HCT116 (cell line): ENCODE measurements at regions not wholly inside any gene's neighbourhood (a gene's known extent, or its start where the extent isn't known, plus 50 kb on each side); places are given as distances from the start of the nearest gene placed in this dataset.

Experiments
- ATAC-seq: fragments of 200-7000 bp; cut with Tn5 transposase; 2 replicates; pipeline ENCODE4 v1.9.1; 2020; ENCODE audit warnings: mild to moderate bottlenecking, moderate library complexity
- BruUV-seq: library from RNA; stranded (reverse); fragments of 400-500 nt; replicated peaks from 2 replicates; lab custom pipeline; 2021; lab: Mats Ljungman, UMichigan
- CTCF ChIA-PET: fragments of 300-600 bp; sonication (Branson Sonifier 250); formaldehyde crosslinking; loops from one replicate; lab custom pipeline; 2021; ENCODE audit warnings: antibody characterized with exemption; lab: Charles Lee
- POLR2A ChIA-PET: fragments of 300-600, 350-600 bp; sonication (Branson Sonifier 250); formaldehyde crosslinking; loops from one replicate; lab custom pipeline; 2021; ENCODE audit warnings: antibody characterized with exemption; lab: Charles Lee
- RAD21 ChIA-PET, 2 experiments: fragments of 300-600 bp; sonication (Branson Sonifier 250); formaldehyde crosslinking; loops; one replicate each; lab custom pipeline; 2023; ENCODE audit warnings: low total read pairs in 2 of 2; ENCODE audit not compliant: uncharacterized antibody in 2 of 2, unreplicated experiment in 2 of 2, low non-redundant PET in 1 of 2; lab: Charles Lee
- DNase-seq: peaks from one replicate; pipeline ENCODE4 v3.0.0-alpha.2; 2010; ENCODE audit warnings: low read depth, low spot score
- H2AFZ ChIP-seq: fragments of 200-600 bp; shearing (Covaris generic), sonication (generic); 2 replicates; pipeline ENCODE4 v1.6.1; 2017; ENCODE audit warnings: low read depth, mixed run types, mixed read lengths, antibody characterized with exemption, low read length; ENCODE audit not compliant: poor library complexity, severe bottlenecking
- H3K27ac ChIP-seq: 2 replicates; pipeline ENCODE4 v1.5.1; 2012; ENCODE audit warnings: low read depth, low read length
- H3K27me3 ChIP-seq: fragments of 200-600 bp; sonication (generic); 2 replicates; pipeline ENCODE4 v1.6.1; 2016; ENCODE audit warnings: mixed run types, low read length, mixed read lengths; ENCODE audit not compliant: insufficient read depth
- H3K36me3 ChIP-seq, 2 experiments: fragments of 200-500 bp in 1 of 2; fragments of 200-600 bp in 1 of 2; sonication (Bioruptor generic) in 1 of 2; sonication (generic) in 1 of 2; 2 replicates each; pipeline versions ENCODE4 v1.5.1 to v1.6.1; 2014 to 2016; ENCODE audit warnings: low read length in 2 of 2, inconsistent platforms in 1 of 2, mixed read lengths in 1 of 2, mixed run types in 1 of 2; ENCODE audit not compliant: insufficient read depth in 2 of 2, control insufficient read depth in 1 of 2
- H3K4me1 ChIP-seq, 2 experiments: fragments of 200-600 bp in 1 of 2; sonication (generic) in 1 of 2; 2 replicates each; pipeline versions ENCODE4 v1.5.1 to v1.6.1; 2012 to 2017; ENCODE audit warnings: low read length in 2 of 2, inconsistent platforms in 1 of 2, mild to moderate bottlenecking in 1 of 2, mixed read lengths in 1 of 2, mixed run types in 1 of 2, moderate library complexity in 1 of 2; ENCODE audit not compliant: insufficient read depth in 2 of 2, control insufficient read depth in 1 of 2
- H3K4me2 ChIP-seq: fragments of 200-600 bp; sonication (generic); 2 replicates; pipeline ENCODE4 v1.6.1; 2017; ENCODE audit warnings: mixed run types, low read length, mixed read lengths
- H3K4me3 ChIP-seq, 2 experiments: fragments of 200-600 bp in 1 of 2; sonication (generic) in 1 of 2; replicated peaks in 1 of 2; 2 replicates each; pipeline ENCODE4 v1.5.1; 2011 to 2016; ENCODE audit warnings: low read length in 2 of 2, control low read depth in 1 of 2, low read depth in 1 of 2, mild to moderate bottlenecking in 1 of 2, mixed read lengths in 1 of 2, mixed run types in 1 of 2
- H3K79me2 ChIP-seq: fragments of 200-600 bp; sonication (generic); 2 replicates; pipeline ENCODE4 v1.6.1; 2017; ENCODE audit warnings: mild to moderate bottlenecking, mixed run types, low read length, moderate library complexity, mixed read lengths; ENCODE audit not compliant: insufficient read depth
- H3K9ac ChIP-seq: fragments of 200-600 bp; sonication (generic); 2 replicates; pipeline ENCODE4 v1.6.1; 2016; ENCODE audit warnings: low read length, mixed read lengths
- H3K9me2 ChIP-seq: fragments of 200-600 bp; sonication (generic), shearing (Covaris generic); 2 replicates; pipeline ENCODE4 v1.6.1; 2017; ENCODE audit warnings: mixed run types, mild to moderate bottlenecking, moderate library complexity; ENCODE audit not compliant: insufficient read depth
- H3K9me3 ChIP-seq, 2 experiments: fragments of 200-500 bp in 1 of 2; fragments of 200-600 bp in 1 of 2; sonication (Bioruptor generic) in 1 of 2; sonication (generic) in 1 of 2; 2 replicates each; pipeline ENCODE4 v1.6.1; 2014 to 2017; ENCODE audit warnings: low read length in 2 of 2, mixed read lengths in 2 of 2, inconsistent platforms in 1 of 2, low read depth in 1 of 2, mild to moderate bottlenecking in 1 of 2, mixed run types in 1 of 2, moderate library complexity in 1 of 2; ENCODE audit not compliant: control insufficient read depth in 1 of 2, insufficient read depth in 1 of 2
- H4K20me1 ChIP-seq: fragments of 200-600 bp; sonication (generic), shearing (Covaris generic); 2 replicates; pipeline ENCODE4 v1.6.1; 2017; ENCODE audit warnings: mixed run types, mild to moderate bottlenecking, moderate library complexity; ENCODE audit not compliant: insufficient read depth
- CBX3 ChIP-seq: IDR thresholded peaks from 2 replicates; pipeline ENCODE4 v1.6.1; 2012; ENCODE audit warnings: low read depth
- CEBPB ChIP-seq: IDR thresholded peaks from 2 replicates; pipeline ENCODE4 v1.6.1; 2012; ENCODE audit warnings: low read depth
- ELF1 ChIP-seq: IDR thresholded peaks from 2 replicates; pipeline ENCODE4 v1.6.1; 2012; ENCODE audit warnings: low read depth, borderline replicate concordance
- EZH2 ChIP-seq: fragments of 200-600 bp; sonication (generic); IDR thresholded peaks from 2 replicates; pipeline ENCODE4 v1.6.1; 2017; ENCODE audit warnings: antibody characterized with exemption, mixed run types
- EZH2phosphoT487 ChIP-seq: fragments of 200-600 bp; IDR thresholded peaks from 2 replicates; pipeline ENCODE4 v1.6.1; 2018; ENCODE audit warnings: antibody characterized with exemption, borderline replicate concordance
- FOSL1 ChIP-seq: IDR thresholded peaks from 2 replicates; pipeline ENCODE4 v1.6.1; 2012; ENCODE audit warnings: low read depth
- JUND ChIP-seq: IDR thresholded peaks from 2 replicates; pipeline ENCODE4 v1.6.1; 2012
- POLR2A ChIP-seq: IDR thresholded peaks from 2 replicates; pipeline ENCODE4 v1.7.0; 2011; ENCODE audit warnings: borderline replicate concordance; ENCODE audit not compliant: insufficient read depth, insufficient read length; ENCODE audit errors: extremely low read depth
- RAD21 ChIP-seq: IDR thresholded peaks from 2 replicates; pipeline ENCODE4 v1.6.1; 2012; ENCODE audit warnings: low read depth, mild to moderate bottlenecking
- SP1 ChIP-seq: IDR thresholded peaks from 2 replicates; pipeline ENCODE4 v1.6.1; 2012; ENCODE audit warnings: low read depth
- SRF ChIP-seq: IDR thresholded peaks from 2 replicates; pipeline ENCODE4 v1.6.1; 2012; ENCODE audit warnings: low read depth
- TCF7L2 ChIP-seq: IDR thresholded peaks from 2 replicates; pipeline ENCODE4 v1.7.0; 2011; ENCODE audit warnings: borderline replicate concordance, inconsistent platforms; ENCODE audit not compliant: insufficient read depth, insufficient read length; ENCODE audit errors: extremely low read depth
- YY1 ChIP-seq: IDR thresholded peaks from 2 replicates; pipeline ENCODE4 v1.6.1; 2011; ENCODE audit warnings: low read length, low read depth, moderate library complexity, mild to moderate bottlenecking; ENCODE audit not compliant: insufficient replicate concordance; ENCODE audit errors: extremely low read depth
- ZFX ChIP-seq: fragments of 450-650 bp; IDR thresholded peaks from 2 replicates; pipeline ENCODE4 v1.6.1; 2017
- ZNF274 ChIP-seq: fragments of 200-500 bp; sonication (Bioruptor generic); IDR thresholded peaks from 2 replicates; pipeline ENCODE4 v1.6.1; 2014; ENCODE audit warnings: mild to moderate bottlenecking, low read depth, low read length, inconsistent platforms
- intact Hi-C: fragments of 100-400 bp; cut with micrococcal nuclease; formaldehyde crosslinking; loops from 2 replicates; pipeline ENCODE4 v1.10.0; 2022
- TF ChIP-seq, protein P1 (sequence below): IDR thresholded peaks from 2 replicates; pipeline ENCODE4 v1.6.1; 2012
- TF ChIP-seq, protein P2 (sequence below): IDR thresholded peaks from 2 replicates; pipeline ENCODE4 v1.6.1; 2012
- TF ChIP-seq, protein P3 (sequence below): IDR thresholded peaks from 2 replicates; pipeline ENCODE4 v1.6.1; 2012; ENCODE audit warnings: low read depth

DNA sequence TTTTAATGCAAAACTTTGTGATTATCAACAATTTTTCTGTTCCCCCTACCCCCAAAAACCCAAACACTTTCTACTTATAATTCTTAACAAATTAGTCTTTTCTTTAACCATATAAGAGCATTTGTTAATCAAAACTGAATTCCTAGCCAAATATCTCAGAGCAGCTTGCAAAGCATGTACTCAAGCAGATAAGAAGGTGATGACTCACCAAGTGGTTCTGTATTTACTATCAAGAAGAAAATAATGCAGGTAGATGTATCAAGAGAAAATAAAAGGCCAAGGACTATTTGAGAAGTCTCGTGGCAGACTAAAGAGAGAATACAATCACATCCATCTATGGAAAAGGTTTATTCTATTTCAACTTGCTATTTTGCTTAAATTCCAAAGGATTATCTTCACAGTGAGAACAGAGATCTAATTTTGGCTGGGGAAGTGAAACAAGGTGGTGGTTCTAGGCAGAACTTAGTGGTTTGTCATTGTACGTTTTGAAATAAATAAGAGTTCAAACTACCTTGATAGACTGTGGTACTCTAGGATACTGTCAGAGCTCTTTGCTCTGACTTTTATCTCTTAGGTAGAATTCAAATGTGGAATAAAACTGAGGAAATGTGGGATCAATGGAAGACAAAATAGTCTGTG, 94.7 kb upstream of the NRIP1 start:
- BruUV-seq: no TSS peak
- intact Hi-C loops: no loop called here
- no peak overlapping the region for H3K9ac ChIP-seq
- H3K27me3 ChIP-seq: no peaks in the 10 kb centered on the region
- TF ChIP-seq ZNF274: no peak
- TF ChIP-seq SP1: no peak
- TF ChIP-seq POLR2A: no peak
- no peak for TF ChIP-seq CBX3
- TF ChIP-seq, protein P1, sequence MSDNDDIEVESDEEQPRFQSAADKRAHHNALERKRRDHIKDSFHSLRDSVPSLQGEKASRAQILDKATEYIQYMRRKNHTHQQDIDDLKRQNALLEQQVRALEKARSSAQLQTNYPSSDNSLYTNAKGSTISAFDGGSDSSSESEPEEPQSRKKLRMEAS: no peak
- no peak for TF ChIP-seq EZH2phosphoT487
- no peak for TF ChIP-seq ZFX
- no peak for TF ChIP-seq ELF1
- no peak for TF ChIP-seq EZH2
- no peak for TF ChIP-seq FOSL1
- ChIA-PET POLR2A (no interaction called here), CTCF (no interaction called here), RAD21 (no interaction called here)
- H3K9me2 ChIP-seq: no peaks in the 10 kb centered on the region
- H3K27ac ChIP-seq: no peak overlapping the region
- H2AFZ ChIP-seq: no peak overlapping the region
- H3K9me3 ChIP-seq: no peaks in the 10 kb centered on the region; a peak in 1 of 4 replicates
- no peaks in the 10 kb centered on the region for H3K79me2 ChIP-seq
- no peak overlapping the region for H3K4me2 ChIP-seq
- no peaks in the 10 kb centered on the region for H4K20me1 ChIP-seq
- H3K4me3 ChIP-seq: no peak overlapping the region
- DNase-seq (no peak), ATAC-seq (no peak)
- H3K36me3 ChIP-seq: no peaks in the 10 kb centered on the region
- peaks cover 2 to 4% of the 10 kb centered on the region in 2 experiments; a peak in 2 of 4 replicates for H3K4me1 ChIP-seq

DNA sequence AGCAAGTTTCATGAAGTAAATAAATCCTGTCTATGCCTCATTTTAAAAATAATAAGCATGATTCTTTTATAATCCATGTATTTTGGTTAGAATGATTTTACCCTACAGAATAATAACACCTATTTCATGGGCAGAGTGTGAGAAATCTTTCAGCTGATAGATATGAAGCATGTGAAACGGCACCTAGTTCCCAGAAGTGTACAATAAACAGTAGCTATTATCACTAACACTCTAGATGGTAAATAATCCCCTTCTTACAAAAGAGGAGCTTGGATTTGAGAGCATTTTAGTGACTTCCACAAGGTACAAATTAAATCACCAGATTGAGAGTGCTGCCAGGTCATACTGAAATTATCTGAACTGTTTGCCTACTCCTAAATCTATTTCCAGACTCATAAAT, 95.3 kb upstream of the NRIP1 start:
- no peak overlapping the region for H3K27ac ChIP-seq
- H3K79me2 ChIP-seq: no peaks in the 10 kb centered on the region
- DNase-seq: no peak
- no peaks in the 10 kb centered on the region for H3K27me3 ChIP-seq
- ChIA-PET RAD21 (no interaction called here), CTCF (no interaction called here), POLR2A (no interaction called here)
- ATAC-seq: no peak
- no peaks in the 10 kb centered on the region for H3K9me2 ChIP-seq
- no peak overlapping the region for H3K9ac ChIP-seq
- H3K36me3 ChIP-seq: no peaks in the 10 kb centered on the region
- BruUV-seq: no TSS peak
- H2AFZ ChIP-seq: no peak overlapping the region
- no peak overlapping the region for H3K4me2 ChIP-seq
- H3K4me1 ChIP-seq: peaks cover 2 to 8% of the 10 kb centered on the region in 2 experiments; a peak in 2 of 4 replicates
- intact Hi-C loops: no loop called here
- no peak overlapping the region for H3K4me3 ChIP-seq
- H3K9me3 ChIP-seq: no peaks in the 10 kb centered on the region; a peak in 1 of 4 replicates
- no peaks in the 10 kb centered on the region for H4K20me1 ChIP-seq
- TF ChIP-seq CEBPB: no peak
- no peak for TF ChIP-seq EZH2phosphoT487
- TF ChIP-seq JUND: no peak
- no peak for TF ChIP-seq ZNF274
- no peak for TF ChIP-seq ZFX
- TF ChIP-seq ELF1: no peak
- TF ChIP-seq, protein P1: no peak
- no peak for TF ChIP-seq POLR2A
- TF ChIP-seq, protein P2, sequence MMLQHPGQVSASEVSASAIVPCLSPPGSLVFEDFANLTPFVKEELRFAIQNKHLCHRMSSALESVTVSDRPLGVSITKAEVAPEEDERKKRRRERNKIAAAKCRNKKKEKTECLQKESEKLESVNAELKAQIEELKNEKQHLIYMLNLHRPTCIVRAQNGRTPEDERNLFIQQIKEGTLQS: no peak
- no peak for TF ChIP-seq SP1
- no peak for TF ChIP-seq TCF7L2
- TF ChIP-seq, protein P3, sequence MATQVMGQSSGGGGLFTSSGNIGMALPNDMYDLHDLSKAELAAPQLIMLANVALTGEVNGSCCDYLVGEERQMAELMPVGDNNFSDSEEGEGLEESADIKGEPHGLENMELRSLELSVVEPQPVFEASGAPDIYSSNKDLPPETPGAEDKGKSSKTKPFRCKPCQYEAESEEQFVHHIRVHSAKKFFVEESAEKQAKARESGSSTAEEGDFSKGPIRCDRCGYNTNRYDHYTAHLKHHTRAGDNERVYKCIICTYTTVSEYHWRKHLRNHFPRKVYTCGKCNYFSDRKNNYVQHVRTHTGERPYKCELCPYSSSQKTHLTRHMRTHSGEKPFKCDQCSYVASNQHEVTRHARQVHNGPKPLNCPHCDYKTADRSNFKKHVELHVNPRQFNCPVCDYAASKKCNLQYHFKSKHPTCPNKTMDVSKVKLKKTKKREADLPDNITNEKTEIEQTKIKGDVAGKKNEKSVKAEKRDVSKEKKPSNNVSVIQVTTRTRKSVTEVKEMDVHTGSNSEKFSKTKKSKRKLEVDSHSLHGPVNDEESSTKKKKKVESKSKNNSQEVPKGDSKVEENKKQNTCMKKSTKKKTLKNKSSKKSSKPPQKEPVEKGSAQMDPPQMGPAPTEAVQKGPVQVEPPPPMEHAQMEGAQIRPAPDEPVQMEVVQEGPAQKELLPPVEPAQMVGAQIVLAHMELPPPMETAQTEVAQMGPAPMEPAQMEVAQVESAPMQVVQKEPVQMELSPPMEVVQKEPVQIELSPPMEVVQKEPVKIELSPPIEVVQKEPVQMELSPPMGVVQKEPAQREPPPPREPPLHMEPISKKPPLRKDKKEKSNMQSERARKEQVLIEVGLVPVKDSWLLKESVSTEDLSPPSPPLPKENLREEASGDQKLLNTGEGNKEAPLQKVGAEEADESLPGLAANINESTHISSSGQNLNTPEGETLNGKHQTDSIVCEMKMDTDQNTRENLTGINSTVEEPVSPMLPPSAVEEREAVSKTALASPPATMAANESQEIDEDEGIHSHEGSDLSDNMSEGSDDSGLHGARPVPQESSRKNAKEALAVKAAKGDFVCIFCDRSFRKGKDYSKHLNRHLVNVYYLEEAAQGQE: no peak
- TF ChIP-seq RAD21: no peak
- TF ChIP-seq SRF: no peak
- no peak for TF ChIP-seq YY1
